Skeletal muscle cell (primary cell): ENCODE measurements at regions not wholly inside any gene's neighbourhood (a gene's known extent, or its start where the extent isn't known, plus 50 kb on each side); places are given as distances from the start of the nearest gene placed in this dataset.
"Not testable (repeated sequence)": the region's sequence is repeated elsewhere in the genome, so short reads cannot be mapped to it uniquely, and the experiment has no call there.

ENCODE experiments used
- DNase-seq: peaks from one replicate; pipeline ENCODE4 v3.0.0-alpha.2; 2010; ENCODE audit warnings: low read depth
- H3K4me3 ChIP-seq: 2 replicates; pipeline ENCODE4 v1.5.1; 2011; ENCODE audit warnings: low read depth, mild to moderate bottlenecking, control low read depth, low read length, moderate library complexity

DNA sequence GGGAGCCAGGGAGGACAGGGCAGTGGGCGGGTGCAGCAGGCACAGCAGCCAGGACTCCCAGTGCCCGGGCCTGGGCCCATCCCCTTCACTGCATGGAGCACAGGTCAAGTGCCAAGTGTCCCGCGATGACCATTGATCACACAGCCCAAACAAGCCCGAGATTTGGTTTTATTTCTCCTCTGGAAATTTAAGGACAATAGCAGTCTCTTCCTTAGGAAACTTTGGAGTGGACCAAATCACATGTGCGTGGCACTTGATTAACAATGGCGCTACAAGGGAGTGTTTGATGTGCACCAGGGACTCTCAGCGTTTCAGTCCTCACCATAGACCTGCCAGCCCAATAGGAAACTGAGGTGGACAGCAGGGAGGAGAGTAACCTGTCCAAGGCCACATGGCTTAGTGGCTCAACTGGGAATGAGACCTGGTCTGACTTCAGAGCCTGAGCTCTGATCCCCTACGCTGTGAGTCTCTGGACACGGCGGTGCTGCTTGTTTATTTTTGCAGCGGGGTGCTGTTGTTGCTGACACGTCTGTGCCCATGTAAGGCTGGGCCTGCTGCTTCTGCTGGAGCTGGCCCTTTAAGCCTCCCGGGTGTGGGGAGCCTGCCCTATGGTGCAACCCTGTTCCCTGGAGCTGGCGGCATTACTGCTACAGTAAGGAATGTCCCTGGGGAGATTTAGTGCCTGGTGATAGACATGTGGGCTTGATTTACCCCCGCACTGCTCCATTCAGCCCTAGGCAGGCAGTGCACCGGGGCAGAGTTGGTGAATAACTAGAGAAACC is 194.2 kb downstream of the INHBB start:
- H3K4me3 ChIP-seq: no peak overlapping the region
- DNase-seq: peak; percentile 90

DNA sequence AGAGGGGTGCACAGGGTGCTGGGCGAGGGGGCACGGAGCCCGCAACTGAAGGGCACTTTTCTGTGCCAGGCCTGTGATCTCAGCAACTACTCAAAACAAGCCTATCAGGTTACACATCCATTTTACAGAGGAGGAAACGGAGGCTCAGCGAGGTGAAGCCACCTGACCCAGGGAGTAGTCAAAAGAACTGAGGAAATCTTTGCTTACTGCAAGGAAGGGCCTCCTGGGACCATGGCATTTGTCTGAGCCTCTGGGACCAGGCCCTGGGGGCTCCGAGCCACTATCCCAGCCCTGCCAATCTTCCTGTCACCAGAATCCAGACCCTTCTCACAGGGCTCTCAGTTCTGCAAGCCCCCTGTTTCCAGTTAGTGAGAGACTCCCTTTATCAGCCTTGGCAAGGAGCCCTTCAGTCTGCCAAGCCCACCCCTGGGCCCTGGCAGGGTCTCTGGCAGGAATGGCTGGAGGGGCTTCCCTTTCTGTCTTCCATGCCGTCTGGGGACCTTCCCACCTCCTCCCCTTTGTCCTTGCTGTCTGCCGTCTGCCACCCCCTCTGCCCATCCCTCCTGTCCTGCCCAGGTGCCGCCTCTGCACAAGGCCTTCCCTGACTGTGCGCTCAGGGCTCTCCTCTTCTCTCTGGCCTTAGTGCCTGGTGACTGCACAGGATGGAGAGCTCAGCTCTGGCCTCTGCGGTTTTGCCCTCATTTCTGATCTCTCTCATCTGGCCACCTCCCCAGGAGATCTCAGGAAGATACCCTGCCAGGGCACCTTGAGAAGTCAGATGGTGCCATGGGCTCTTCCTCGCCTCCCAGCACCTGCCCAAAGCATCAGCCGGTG is 194.7 kb upstream of the GLI2 start:
- H3K4me3 ChIP-seq: no peak overlapping the region
- no peak for DNase-seq

DNA sequence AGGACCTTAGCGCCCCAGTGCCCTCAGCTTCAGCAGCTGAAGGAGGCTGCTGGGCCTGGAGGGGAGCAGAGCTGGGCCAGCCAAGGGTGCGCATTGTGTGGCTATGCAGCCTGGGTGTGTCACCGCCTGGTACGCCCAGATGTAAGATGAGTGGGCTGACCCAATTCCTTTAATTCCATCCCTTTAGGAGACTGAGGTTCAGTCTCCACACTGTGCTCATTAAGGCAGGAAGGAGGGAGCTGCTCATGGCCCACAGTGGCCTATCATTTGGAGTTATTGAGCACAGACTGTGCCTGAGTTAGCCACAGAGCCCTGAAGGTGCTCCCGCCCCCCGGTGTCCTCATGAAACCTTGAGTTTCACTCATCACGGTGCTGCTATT is 194.1 kb upstream of the GLI2 start:
- H3K4me3 ChIP-seq: no peak overlapping the region
- DNase-seq: no peak

DNA sequence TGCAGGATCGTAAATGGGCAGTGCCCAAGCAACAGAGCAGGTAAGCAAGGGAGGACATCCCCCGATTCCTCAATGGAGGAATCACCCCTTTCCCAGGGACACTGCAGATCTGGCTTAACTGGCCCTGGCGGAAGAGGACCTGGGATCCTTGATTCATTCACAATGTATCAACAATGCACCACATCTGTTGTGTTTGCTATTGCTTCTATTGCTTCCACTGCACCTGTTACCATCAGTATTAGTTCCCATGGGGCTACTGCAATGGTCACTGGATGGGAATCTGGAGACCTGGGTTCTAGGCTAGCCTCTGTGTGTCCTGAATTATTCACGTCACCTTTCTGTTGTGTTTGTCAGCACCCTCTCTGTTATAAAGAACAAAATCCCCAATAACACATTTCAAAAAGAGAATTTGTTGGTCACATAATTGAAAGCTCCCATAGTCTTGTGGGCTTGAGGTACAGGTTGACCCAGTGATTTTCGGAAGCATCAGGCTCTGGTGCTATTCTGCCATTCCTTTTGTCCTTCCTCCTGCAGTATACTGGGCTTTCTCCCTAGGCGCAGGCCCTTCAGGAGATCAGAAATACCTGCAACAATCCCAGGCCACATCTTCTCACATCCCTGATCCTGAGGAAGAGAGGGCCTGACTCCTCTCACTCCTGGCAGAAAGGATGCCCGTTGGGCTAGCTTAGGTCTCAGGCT is 193.5 kb upstream of the GLI2 start:
- H3K4me3 ChIP-seq: no peak overlapping the region
- DNase-seq: no peak

DNA sequence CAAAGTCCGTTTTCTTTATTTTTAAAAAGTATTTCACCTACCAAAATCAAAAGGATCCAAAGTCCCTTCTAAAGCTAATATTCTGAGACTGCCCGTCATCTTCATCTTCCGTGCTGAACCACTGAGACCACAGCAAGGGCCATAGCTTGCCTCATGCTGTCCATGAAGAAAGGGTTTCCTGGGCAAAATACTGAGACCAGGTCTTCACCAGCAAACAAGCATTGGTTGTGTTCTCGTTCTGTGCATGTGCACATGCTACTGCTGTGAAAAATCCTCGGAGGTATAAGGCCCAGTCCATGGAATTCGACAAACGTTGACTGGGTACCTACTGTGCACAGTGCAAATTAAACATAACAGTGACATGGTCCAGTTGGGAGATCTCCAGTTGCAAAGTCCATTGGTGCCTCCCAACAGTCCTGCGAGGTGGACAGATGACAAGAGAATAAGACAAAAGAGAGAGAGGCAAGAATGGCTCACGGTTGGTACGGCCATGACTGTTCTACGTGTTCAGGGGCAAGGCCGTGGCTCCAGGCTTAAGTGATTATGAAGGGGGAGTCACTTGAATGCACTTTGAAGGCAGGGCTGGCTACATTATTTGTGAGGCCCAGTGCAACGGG is 192.6 kb upstream of the GLI2 start:
- DNase-seq: no peak
- no peak overlapping the region for H3K4me3 ChIP-seq

DNA sequence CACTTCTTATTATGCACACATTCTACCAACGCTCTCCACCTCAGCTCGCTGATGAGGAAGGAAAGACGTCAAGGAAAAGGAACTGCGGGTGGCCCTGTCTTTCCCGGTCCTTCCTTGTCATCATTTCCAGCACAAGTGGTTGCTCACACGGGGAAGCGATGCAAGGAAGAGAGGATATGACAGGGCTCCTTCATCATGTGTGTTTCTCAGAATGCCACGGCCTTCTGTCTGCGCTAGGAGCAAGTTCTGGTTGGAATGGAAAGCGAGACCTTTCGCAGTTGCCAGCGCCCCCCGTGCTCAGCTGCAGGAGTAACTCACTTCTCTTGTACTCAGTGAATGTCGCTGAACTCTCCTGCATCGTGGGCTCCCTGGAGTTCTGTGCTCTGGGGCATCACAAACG is 191.8 kb upstream of the GLI2 start:
- DNase-seq: no peak
- no peak overlapping the region for H3K4me3 ChIP-seq

DNA sequence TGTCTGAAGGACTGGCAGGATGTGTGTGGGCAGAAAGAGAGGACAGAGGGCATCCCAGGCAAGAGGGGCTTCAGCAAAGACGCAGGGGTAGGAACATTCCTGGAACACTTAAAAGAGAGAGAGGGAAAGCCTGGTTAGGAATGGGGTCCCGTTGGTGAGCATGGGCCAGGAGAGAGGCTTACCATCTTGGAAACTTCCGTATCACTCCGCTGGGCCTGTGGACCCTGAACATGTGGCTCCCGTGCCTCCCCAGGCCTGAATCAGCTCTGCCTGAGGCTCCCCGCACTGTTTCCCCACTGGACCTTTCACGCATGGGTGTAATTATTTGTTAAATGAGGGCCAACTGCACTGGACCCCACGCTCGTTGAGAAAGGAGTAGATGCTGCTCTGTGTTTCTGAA is 191.1 kb upstream of the GLI2 start:
- no peak for DNase-seq
- no peak overlapping the region for H3K4me3 ChIP-seq

DNA sequence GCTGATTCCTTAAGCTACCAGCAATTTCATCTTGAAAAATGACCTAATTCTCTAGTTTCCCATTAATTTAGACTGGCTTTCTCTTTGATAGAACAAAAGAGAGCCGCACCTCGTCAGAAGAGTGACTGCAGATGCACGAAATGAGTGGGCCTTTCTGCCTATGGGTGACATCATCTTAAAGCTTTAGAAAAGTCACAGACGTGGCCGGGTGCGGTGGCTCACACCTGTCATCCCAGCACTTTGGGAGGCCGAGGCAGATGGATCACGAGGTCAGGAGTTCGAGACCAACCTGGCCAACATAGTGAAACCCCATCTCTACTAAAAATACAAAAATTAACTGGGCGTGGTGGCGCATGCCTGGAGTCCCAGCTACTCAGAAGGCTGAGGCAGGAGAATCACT is 190.7 kb upstream of the GLI2 start:
- DNase-seq, H3K4me3 ChIP-seq: not testable (repeated sequence)

DNA sequence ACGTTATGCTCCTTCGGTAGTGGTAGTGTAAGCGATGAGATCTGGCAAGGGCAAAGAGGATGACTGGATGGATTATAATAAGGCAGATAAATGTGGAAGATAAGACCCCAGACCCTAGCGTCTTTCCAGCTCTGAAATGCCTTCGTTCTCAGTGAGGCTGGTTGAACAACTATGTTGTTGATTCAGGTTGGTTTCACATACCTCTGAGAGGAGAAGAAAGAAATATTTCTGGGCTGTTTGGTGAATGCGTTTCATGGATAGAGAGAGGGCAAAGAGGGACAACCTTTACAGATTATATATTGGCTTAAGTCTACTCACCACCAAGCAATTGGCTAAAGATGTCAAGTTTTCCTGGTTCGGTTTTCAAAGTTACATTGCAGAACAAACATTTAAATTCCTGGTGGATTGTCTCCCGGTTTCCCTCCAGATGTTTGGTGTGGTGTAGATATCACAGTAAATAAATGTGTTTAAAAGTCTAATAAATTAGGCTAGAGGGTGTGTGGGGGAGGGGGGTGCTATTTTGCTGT is 190.1 kb upstream of the GLI2 start:
- no peak overlapping the region for H3K4me3 ChIP-seq
- no peak for DNase-seq

DNA sequence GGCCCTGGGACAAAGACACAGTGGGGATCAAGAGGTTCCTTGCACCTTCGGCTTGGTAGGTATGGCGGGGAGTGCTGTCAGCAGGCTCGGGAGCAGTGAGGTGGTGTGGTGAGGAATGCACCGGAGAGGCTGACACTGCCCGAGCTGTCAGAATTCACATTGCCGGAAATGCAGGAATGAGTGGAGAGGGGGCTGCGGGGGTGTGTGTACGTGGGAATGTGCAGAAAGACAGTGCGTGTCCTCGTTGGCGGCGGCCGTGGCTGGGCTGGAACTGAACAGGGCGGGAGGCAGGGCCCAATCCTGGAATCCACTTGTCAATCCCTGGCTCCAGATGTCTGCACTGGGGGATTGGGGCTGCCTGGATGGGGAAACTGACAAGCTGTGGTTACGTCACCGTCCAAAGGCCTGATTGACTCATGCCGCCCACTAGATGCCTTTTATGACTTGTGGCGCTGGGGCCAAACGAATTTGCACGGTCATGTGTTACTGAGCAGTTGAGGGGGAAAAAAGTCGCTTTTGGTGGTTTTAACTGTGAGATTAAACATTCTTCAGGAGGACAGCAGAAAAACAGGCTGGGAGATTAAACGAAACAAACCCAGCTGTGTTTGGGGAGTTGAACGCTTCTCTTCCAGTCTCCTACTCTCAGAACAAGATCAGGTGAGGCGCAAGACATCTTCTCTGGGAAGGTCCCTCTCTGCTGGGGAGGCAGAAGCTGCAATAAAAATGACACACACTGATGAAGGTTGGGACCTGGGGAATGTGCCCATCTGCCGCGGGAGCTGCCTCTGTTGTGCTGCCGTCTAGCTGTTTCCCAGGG is 189.4 kb upstream of the GLI2 start:
- peak; percentile 98 for DNase-seq

DNA sequence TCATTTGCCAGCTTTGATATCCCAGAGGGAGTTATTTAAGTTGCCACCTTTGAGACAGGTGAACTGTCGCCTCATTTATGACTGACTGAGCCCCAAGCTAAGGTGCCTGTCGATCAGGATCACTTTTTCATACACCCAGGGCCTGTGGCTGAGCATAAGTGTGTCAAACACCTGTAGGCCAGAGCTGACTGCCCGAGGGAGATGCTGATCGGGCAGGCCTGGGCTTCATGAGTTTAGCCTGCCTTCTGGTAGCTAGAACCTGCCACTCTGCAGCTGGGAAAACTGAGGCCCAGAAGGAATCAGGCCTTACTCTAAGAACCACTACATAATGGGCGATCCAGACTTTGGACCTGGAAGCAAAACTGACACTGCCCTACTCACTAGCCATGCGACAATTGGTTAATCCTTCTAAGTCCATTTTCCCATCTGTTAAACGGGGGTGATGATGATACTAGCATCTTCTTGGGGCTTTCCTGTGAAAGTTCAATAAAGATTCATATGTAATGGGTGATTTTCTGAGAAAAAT is 188.7 kb upstream of the GLI2 start:
- no peak for DNase-seq
- no peak overlapping the region for H3K4me3 ChIP-seq

More for the DNA sequence above, 189.4 kb upstream of the GLI2 start:
- H3K4me3 ChIP-seq: peak overlapping the region; percentile 1

DNA sequence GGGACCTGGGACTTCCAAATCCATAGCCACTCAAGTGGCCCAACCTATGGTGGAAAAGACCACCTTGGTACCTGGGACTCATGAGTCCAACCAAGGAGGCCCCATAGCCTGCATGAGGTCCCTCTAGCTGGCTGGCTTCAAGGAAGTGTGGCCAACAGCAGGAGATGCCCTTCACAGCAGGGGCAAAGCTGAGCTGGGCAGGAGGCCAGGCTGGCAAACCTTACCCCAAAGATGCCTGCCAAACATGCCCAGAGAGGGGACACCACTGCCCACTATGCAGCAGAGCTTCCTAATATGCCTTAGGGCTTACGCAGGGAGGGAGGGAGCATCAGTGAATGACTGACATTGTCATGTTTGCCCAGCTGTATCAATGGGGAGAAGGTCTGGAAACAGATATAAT is 188.0 kb upstream of the GLI2 start:
- no peak overlapping the region for H3K4me3 ChIP-seq
- DNase-seq: no peak

DNA sequence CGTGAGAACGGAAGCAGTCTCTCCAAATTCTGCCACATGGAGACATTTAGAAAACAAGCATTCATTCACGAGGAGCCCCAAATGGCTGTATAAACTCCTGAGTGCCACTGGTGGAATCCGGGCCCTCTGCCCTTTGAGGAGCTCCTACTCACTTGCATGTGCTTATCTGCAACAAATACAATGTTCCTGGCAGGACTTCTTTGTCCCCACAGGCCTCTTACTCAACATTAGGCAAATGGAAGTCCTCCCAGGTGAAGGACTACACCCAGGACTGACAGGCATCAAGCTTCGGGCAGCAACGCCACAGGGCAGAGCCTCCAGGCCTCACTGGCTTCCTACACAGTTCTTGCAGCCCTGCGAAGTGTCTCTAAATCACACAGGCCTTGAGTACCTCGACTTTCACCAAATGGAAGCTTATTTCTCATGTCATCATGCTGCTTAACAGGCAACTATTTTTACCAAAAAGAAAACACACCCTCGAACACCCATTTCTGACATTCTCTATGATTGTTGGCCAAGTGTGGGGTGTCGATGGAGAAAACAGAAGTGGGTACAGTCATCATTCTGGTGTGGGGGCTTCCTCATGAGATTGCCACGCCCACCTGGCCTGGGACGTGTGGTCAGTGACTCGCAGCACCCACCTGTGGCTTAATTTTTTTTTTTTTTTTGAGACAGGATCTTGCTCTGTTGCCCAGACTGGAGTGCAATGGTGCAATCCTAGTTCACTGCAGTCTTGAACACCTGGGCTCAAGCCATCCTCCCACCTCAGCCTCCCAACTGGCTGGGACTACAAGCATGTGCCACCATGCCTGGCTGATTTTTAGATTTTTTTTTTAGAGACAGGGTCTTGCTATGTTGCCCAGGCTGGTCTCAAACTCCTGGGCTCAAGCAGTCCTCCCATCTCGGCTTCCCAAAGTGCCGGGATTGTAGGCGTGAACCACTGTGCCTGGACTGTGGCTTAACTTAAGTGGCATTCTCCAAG is 186.8 kb upstream of the GLI2 start:
- H3K4me3 ChIP-seq: no peak overlapping the region
- no peak for DNase-seq

DNA sequence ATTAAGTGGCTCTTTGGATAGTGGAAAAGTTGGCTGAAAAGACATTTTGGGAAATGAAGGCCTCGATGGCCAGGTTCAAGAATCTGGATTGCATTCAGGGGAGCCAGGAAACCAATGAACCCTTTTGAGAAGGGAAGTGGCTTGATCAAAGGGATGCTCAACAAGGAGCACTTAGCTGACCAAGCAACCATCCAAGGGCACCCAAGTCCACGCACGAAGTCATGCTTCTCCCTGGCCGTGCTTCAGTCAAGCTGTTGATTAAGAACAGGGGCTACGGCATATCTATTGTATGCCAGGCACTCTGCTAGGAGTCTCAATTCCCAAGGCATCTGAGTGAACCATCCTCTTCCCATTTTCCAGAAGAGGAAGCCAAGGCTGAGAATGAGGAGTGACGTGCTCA is 185.8 kb upstream of the GLI2 start:
- no peak overlapping the region for H3K4me3 ChIP-seq
- no peak for DNase-seq

DNA sequence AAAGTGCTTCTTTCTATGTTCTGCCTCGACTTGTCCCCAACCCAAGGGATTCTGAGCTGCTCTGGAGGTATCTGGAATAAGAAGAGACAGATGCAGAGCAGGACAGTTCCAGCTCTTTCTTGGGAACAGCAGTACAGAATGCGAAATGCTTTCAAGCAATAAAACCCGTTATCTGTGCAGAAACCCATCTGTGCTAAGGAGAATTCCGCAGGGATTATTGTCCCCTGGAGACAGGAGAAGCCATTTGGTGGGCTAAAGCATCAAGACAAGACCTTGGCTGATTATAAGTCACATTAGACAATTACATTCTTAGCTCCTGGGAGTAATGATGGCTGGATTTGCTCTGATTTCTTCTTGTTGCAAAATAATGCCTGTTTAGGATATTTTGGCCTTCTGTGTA is 185.4 kb upstream of the GLI2 start:
- H3K4me3 ChIP-seq: no peak overlapping the region

DNA sequence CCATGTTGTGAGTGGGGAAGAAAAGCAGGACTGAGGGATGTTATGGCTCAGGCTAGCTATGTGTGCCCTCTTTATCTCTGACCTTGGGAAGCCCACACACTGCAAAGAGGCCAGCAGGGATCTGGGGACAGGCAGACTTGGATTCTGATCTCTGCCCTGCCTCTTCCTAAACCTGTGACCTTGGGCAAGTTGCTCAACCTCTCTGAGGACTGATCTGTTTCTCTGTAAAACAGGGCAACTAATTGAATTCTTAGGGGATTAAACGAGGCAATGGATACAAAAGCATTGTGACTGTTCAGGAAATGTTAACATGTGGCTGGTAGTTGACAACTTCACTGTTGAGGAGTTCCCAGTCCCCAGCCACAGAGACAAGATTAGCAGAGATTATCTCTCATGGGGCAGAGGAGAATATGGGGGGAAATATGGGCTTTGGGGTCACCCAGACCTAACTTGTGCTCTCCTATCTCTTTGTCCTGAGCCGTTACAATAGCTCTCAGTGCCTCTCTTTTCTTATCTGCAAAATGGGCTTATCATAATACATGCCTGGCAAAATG is 184.7 kb upstream of the GLI2 start:
- H3K4me3 ChIP-seq: no peak overlapping the region
- DNase-seq: no peak

More for the DNA sequence above, 185.4 kb upstream of the GLI2 start:
- no peak for DNase-seq

DNA sequence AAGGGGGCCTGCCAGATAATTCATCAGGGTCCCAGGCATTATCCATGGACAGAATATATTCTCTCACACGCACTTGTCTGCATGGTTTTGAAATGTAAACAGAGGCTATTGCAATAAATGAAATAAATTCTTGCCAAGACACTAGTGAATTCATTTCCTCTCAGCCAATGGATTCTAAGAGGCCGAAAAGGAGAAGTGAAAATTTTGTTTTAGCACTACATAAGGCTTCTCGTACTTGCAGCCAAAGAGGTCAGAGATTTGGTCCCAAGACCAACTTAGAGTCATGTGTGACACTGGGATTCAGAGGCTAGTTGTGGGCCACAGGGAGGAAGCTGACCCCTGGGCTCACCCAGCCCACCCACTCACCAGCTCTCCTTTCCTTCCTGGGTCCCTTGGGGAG is 184.1 kb upstream of the GLI2 start:
- DNase-seq: no peak
- H3K4me3 ChIP-seq: no peak overlapping the region
